Fibroblast of lung (primary cell): ENCODE measurements at regions not wholly inside any gene's neighbourhood (a gene's known extent, or its start where the extent isn't known, plus 50 kb on each side); places are given as distances from the start of the nearest gene placed in this dataset.

Experiments
- DNase-seq, 2 donors: peaks; one replicate each; pipeline versions ENCODE4 v3.0.0 to v3.0.0-alpha.2; 2010; ENCODE audit warnings: low read depth in 2 of 2
- H2AFZ ChIP-seq: 2 replicates; pipeline ENCODE4 v1.5.1; 2012; ENCODE audit warnings: low read length, control low read depth, inconsistent platforms
- H3K27ac ChIP-seq: 2 replicates; pipeline ENCODE4 v1.5.1; 2011; ENCODE audit warnings: low read length, control low read depth; ENCODE audit not compliant: insufficient read depth
- H3K27me3 ChIP-seq: 2 replicates; pipeline ENCODE4 v1.5.1; 2011; ENCODE audit warnings: mild to moderate bottlenecking, low read length; ENCODE audit not compliant: control insufficient read depth, insufficient read depth
- H3K36me3 ChIP-seq: 2 replicates; pipeline ENCODE4 v1.5.1; 2011; ENCODE audit warnings: low read length; ENCODE audit not compliant: control insufficient read depth, insufficient read depth
- H3K4me1 ChIP-seq: 2 replicates; pipeline ENCODE4 v1.5.1; 2011; ENCODE audit warnings: low read length; ENCODE audit not compliant: control insufficient read depth, insufficient read depth; ENCODE audit errors: extremely low read depth
- H3K4me2 ChIP-seq: 2 replicates; pipeline ENCODE4 v1.5.1; 2011; ENCODE audit warnings: low read length, control low read depth; ENCODE audit not compliant: insufficient read depth; ENCODE audit errors: extremely low read depth
- H3K4me3 ChIP-seq, 4 experiments: fragments of 200-600 bp in 1 of 4; sonication (generic) in 1 of 4; replicated peaks in 1 of 4; 2 replicates each; pipeline ENCODE4 v1.5.1; 2011 to 2016; ENCODE audit warnings: low read length in 4 of 4, low read depth in 3 of 4, mild to moderate bottlenecking in 3 of 4, control low read depth in 2 of 4, inconsistent platforms in 1 of 4, mixed read lengths in 1 of 4; ENCODE audit not compliant: insufficient read depth in 1 of 4; ENCODE audit errors: control extremely low read depth in 1 of 4
- H3K79me2 ChIP-seq: 2 replicates; pipeline ENCODE4 v1.5.1; 2012; ENCODE audit warnings: mild to moderate bottlenecking, low read length, inconsistent platforms; ENCODE audit not compliant: control insufficient read depth, insufficient read depth
- H3K9ac ChIP-seq: 2 replicates; pipeline ENCODE4 v1.5.1; 2011; ENCODE audit warnings: mild to moderate bottlenecking, low read length, control low read depth; ENCODE audit not compliant: insufficient read depth
- H3K9me3 ChIP-seq: 2 replicates; pipeline ENCODE4 v1.5.1; 2012; ENCODE audit warnings: low read depth, low read length; ENCODE audit not compliant: control insufficient read depth, insufficient read depth
- H4K20me1 ChIP-seq: 2 replicates; pipeline ENCODE4 v1.5.1; 2011; ENCODE audit warnings: low read length; ENCODE audit not compliant: control insufficient read depth, insufficient read depth; ENCODE audit errors: extremely low read depth
- CTCF ChIP-seq, 2 donors: IDR thresholded peaks in 1 of 2; conservative IDR thresholded peaks in 1 of 2; 1 replicate in 1 of 2; 2 replicates in 1 of 2; pipeline ENCODE4 v1.5.1; 2011 to 2012; ENCODE audit warnings: low read length in 2 of 2, control low read depth in 1 of 2, inconsistent platforms in 1 of 2, low read depth in 1 of 2, mild to moderate bottlenecking in 1 of 2
- EZH2 ChIP-seq: IDR thresholded peaks from 2 replicates; pipeline ENCODE4 v1.5.1; 2012; ENCODE audit warnings: low read length, control low read depth, mild to moderate bottlenecking; ENCODE audit errors: missing control alignments

DNA sequence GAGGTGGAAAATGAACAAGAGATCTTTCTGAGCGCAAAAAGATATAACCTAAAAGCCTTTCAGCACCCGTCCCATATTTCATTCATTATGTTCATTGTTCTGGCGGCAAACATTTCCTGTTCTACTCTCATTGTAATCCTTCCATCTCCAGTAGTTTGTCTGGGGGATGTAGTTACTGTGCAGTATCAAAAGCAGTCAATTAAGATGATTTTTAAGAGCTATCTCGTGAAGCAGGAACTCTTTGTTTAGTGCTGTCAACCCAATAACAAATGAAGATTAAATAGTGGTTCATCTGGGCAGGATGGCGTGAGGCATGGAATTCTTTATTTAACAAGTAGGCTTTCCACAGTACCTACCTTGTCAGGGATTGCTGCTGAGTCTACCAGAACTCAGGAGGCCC is 876.7 kb downstream of the HACE1 start:
- TF ChIP-seq EZH2 (no peak), CTCF (conservative IDR thresholded peaks at IDR 0.05 in 1 of 2, IDR thresholded peaks at IDR 0.05 in 1 of 2; ENCODE audit: low read depth in 1 of 2, low read length in 2 of 2) (no peak)
- H3K4me3 ChIP-seq, result no peak overlapping the region

GRCh38 chr6:103982574-103982973 is 877.1 kb downstream of the HACE1 start:
- no peaks in the 10 kb centered on the region for H3K27me3 ChIP-seq
- H3K4me2 ChIP-seq, result no peak overlapping the region
- H4K20me1 ChIP-seq, result no peaks in the 10 kb centered on the region
- H3K4me1 ChIP-seq, result no peaks in the 10 kb centered on the region
- no peak overlapping the region for H3K27ac ChIP-seq
- TF ChIP-seq EZH2, result no peak
- no peak for TF ChIP-seq CTCF (conservative IDR thresholded peaks at IDR 0.05 in 1 of 2, IDR thresholded peaks at IDR 0.05 in 1 of 2; ENCODE audit: low read depth in 1 of 2, low read length in 2 of 2)
- H3K4me3 ChIP-seq, result no peak overlapping the region
- H3K79me2 ChIP-seq, result no peaks in the 10 kb centered on the region
- no peak for DNase-seq
- no peak overlapping the region for H2AFZ ChIP-seq
- no peaks in the 10 kb centered on the region for H3K36me3 ChIP-seq
- H3K9me3 ChIP-seq, result no peaks in the 10 kb centered on the region
- H3K9ac ChIP-seq, result no peak overlapping the region

More for the DNA sequence above, 876.7 kb downstream of the HACE1 start:
- Histone ChIP-seq H3K9me3 (no peaks in the 10 kb centered on the region), H3K4me1 (no peaks in the 10 kb centered on the region), H3K4me2 (no peak overlapping the region), H3K9ac (no peak overlapping the region), H3K79me2 (no peaks in the 10 kb centered on the region), H3K27ac (no peak overlapping the region), H2AFZ (no peak overlapping the region), H4K20me1 (no peaks in the 10 kb centered on the region), H3K27me3 (no peaks in the 10 kb centered on the region), H3K36me3 (no peaks in the 10 kb centered on the region)
- no peak for DNase-seq

GRCh38 chr6:103979308-103979707 is 880.4 kb downstream of the HACE1 start:
- no peak for DNase-seq
- TF ChIP-seq CTCF (conservative IDR thresholded peaks at IDR 0.05 in 1 of 2, IDR thresholded peaks at IDR 0.05 in 1 of 2; ENCODE audit: low read depth in 1 of 2, low read length in 2 of 2) (no peak), EZH2 (no peak)
- no peaks in the 10 kb centered on the region for H3K4me1 ChIP-seq
- H3K27ac ChIP-seq, result no peak overlapping the region
- no peak overlapping the region for H3K4me2 ChIP-seq
- no peak overlapping the region for H3K4me3 ChIP-seq
- H3K9me3 ChIP-seq, result no peaks in the 10 kb centered on the region
- no peak overlapping the region for H2AFZ ChIP-seq
- H3K9ac ChIP-seq, result no peak overlapping the region
- H3K79me2 ChIP-seq, result no peaks in the 10 kb centered on the region
- H3K36me3 ChIP-seq, result no peaks in the 10 kb centered on the region
- H3K27me3 ChIP-seq, result no peaks in the 10 kb centered on the region
- H4K20me1 ChIP-seq, result no peaks in the 10 kb centered on the region
